HG03378 (cell line): ENCODE measurements at regions not wholly inside any gene's neighbourhood (a gene's known extent, or its start where the extent isn't known, plus 50 kb on each side); places are given as distances from the start of the nearest gene placed in this dataset.

Experiments used
- ATAC-seq: cut with Tn5 transposase; IDR thresholded peaks from one replicate; pipeline ENCODE4 v1.9.1; 2021; ENCODE audit warnings: mild to moderate bottlenecking, moderate library complexity; ENCODE audit not compliant: unreplicated experiment

GRCh38 chr1:88247666-88248065 lies 436.4 kb upstream of the PKN2 start:
- ATAC-seq, result no peak

GRCh38 chr1:88250915-88251314 lies 433.2 kb upstream of the PKN2 start:
- ATAC-seq, result no peak

GRCh38 chr1:88252745-88253144 lies 431.3 kb upstream of the PKN2 start:
- ATAC-seq, result no peak

- no peak for ATAC-seq
Observed at GRCh38 chr1:88265606-88266005, 418.5 kb upstream of the PKN2 start.

- ATAC-seq, result no peak
Observed at GRCh38 chr1:88266051-88266450, 418.0 kb upstream of the PKN2 start.

- ATAC-seq, result no peak
Observed at GRCh38 chr1:88272216-88272615, 411.9 kb upstream of the PKN2 start.

GRCh38 chr1:88274431-88274830 lies 409.6 kb upstream of the PKN2 start:
- no peak for ATAC-seq

- ATAC-seq, result no peak
Observed at GRCh38 chr1:88275259-88275862, 408.7 kb upstream of the PKN2 start.

GRCh38 chr1:88276163-88276562 lies 407.9 kb upstream of the PKN2 start:
- no peak for ATAC-seq

GRCh38 chr1:88284066-88284465 lies 400.0 kb upstream of the PKN2 start:
- ATAC-seq, result no peak

- no peak for ATAC-seq
Observed at GRCh38 chr1:88284666-88285366, 399.3 kb upstream of the PKN2 start.

- no peak for ATAC-seq
Observed at GRCh38 chr1:88286716-88287115, 397.4 kb upstream of the PKN2 start.

GRCh38 chr1:88288571-88288970 lies 395.5 kb upstream of the PKN2 start:
- no peak for ATAC-seq

GRCh38 chr1:88289401-88290102 lies 394.5 kb upstream of the PKN2 start:
- ATAC-seq, result no peak

GRCh38 chr1:88291611-88292354 lies 392.3 kb upstream of the PKN2 start:
- no peak for ATAC-seq

GRCh38 chr1:88293691-88294190 lies 390.3 kb upstream of the PKN2 start:
- no peak for ATAC-seq

GRCh38 chr1:88296227-88296626 lies 387.8 kb upstream of the PKN2 start:
- no peak for ATAC-seq

- ATAC-seq, result no peak
Observed at GRCh38 chr1:88296642-88297041, 387.4 kb upstream of the PKN2 start.

- no peak for ATAC-seq
Observed at GRCh38 chr1:88298506-88298905, 385.6 kb upstream of the PKN2 start.

- no peak for ATAC-seq
Observed at GRCh38 chr1:88300752-88301263, 383.3 kb upstream of the PKN2 start.

GRCh38 chr1:88302843-88303486 lies 381.1 kb upstream of the PKN2 start:
- ATAC-seq, result no peak
